Stimulated activated CD8-positive, alpha-beta memory T cell treated with anti-CD3 and anti-CD28 coated beads, Interleukin-4, amount 100 ng/mL, for 24 hours (primary cell): ENCODE measurements at regions not wholly inside any gene's neighbourhood (a gene's known extent, or its start where the extent isn't known, plus 50 kb on each side); places are given as distances from the start of the nearest gene placed in this dataset.
"Not testable (repeated sequence)": the region's sequence is repeated elsewhere in the genome, so short reads cannot be mapped to it uniquely, and the experiment has no call there.

Source experiments
- DNase-seq: peaks from one replicate; pipeline ENCODE4 v3.0.0-alpha.2; 2020; ENCODE audit warnings: low read depth

GRCh38 chr14:105678996-105679958, 152.9 kb downstream of the TMEM121 start:
- not testable (repeated sequence) for DNase-seq

- DNase-seq, result not testable (repeated sequence)
These were observed 153.8 kb downstream of the TMEM121 start for GRCh38 chr14:105679959-105680735.

DNA sequence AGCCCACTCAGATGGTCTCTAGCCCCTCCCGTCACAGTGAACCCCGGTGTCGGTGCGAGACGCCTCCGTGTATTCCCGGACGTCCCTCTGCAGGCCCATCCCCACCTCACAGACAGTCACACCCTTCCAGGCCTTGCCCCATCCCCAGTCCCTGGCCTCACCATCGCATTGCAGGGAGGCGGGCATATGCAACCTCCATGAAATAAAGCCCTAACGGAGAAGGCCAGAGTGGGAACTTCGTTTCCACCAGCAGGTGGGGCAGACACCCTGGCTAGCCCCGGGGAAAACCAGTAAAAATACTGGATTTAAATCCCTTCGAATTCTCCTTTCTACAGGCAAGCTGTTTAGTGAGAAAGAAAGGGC, 154.3 kb downstream of the TMEM121 start:
- DNase-seq, result not testable (repeated sequence)

GRCh38 chr14:105681606-105682185, 155.3 kb downstream of the TMEM121 start:
- DNase-seq, result not testable (repeated sequence)

- not testable (repeated sequence) for DNase-seq
These were observed 156.1 kb downstream of the TMEM121 start for GRCh38 chr14:105682442-105682841.

DNA sequence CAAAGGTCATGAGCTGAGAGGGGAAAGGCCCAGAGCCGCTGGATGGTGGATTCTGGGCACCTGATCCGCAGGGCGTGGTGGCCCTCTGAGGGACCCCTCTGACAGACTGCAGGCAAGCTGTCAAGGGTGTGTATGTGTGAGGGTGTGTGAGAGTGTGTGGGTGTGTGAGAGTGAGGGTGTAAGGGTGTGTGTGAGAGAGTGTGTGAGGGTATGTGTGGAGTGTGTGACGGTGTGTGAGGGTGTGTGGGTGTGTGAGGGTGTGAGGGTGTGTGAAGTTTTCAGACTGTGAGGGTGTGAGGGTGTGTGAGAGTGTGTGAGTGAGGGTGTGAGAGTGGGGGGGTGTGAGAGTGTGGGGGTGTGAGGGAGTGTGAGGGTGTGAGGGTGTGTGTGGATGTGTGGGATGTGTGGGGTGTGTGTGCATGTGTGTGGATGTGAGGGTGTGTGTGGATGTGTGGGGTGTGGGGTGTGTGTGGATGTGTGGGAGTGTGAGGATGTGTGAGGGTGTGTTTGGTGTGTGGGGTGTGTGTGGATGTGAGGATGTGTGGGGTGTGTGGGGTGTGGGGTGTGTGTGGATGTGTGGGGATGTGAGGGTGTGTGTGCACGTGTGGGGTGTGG, 156.7 kb downstream of the TMEM121 start:
- no peak for DNase-seq

DNA sequence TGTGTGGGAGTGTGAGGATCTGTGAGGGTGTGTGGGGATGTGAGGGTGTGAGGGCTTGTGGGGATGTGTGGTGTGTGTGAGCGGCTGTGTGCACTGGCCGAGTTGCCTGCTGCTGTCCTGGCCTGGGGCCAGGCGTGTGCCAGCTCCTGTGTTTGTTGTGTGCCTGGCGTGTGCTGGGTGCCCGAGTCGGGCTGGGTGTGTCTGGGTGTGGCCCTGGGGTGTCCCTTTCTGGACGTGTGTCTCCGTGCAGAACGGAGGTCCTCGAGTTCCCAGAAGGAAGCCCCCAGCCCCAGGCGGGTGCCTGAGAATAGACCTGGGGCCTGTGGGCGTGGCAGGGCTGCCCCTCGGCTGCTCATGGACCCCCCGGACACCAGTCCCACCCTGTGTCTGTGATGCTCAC, 157.7 kb downstream of the TMEM121 start:
- not testable (repeated sequence) for DNase-seq

DNA sequence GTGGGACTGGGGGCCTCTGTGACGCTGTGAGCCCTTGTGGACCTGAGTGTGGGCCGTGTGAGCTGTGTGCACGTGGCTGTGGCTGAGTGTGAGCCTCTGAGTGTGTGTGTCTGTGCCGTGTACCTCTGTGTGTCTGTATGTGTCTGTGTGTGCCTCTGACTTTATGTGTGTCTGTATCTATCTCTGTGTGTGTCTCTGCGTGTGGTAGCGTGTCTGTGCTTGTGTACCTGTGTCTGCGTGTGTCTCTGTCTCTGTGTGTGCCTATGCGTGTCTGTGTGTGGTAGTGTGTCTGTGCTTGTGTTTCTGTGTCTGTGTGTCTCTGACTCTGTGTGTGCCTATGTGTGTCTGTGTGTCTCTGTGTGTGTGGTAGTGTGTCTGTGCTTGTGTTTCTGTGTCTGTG, 158.2 kb downstream of the TMEM121 start:
- not testable (repeated sequence) for DNase-seq

DNA sequence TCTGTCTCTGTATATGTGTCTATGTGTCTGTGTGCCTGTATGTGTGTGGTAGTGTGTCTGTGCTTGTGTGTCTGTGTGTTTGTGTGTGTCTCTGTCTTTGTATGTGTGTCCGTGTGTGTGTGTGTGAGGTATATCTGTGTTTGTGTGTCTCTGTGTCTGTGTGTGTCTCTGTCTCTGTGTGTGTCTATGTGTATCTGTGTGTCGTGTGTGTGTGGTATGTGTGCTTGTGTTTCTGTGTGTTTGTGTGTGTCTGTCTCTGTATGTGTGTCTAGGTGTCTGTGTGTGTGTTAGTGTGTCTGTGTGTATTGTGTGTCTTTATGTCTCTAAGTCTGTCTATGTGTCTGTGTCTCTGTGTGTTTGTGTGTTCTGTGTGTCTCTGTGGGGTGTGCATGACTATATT, 158.6 kb downstream of the TMEM121 start:
- no peak for DNase-seq

GRCh38 chr14:105685605-105686004, 159.2 kb downstream of the TMEM121 start:
- not testable (repeated sequence) for DNase-seq

- DNase-seq, result not testable (repeated sequence)
These were observed 159.7 kb downstream of the TMEM121 start for GRCh38 chr14:105686050-105686449.

- not testable (repeated sequence) for DNase-seq
These were observed 160.2 kb downstream of the TMEM121 start for GRCh38 chr14:105686462-105687170.

- DNase-seq, result not testable (repeated sequence)
These were observed 161.0 kb downstream of the TMEM121 start for GRCh38 chr14:105687171-105688022.

GRCh38 chr14:105688023-105688351, 161.6 kb downstream of the TMEM121 start:
- not testable (repeated sequence) for DNase-seq

GRCh38 chr14:105688664-105689221, 162.4 kb downstream of the TMEM121 start:
- not testable (repeated sequence) for DNase-seq

DNA sequence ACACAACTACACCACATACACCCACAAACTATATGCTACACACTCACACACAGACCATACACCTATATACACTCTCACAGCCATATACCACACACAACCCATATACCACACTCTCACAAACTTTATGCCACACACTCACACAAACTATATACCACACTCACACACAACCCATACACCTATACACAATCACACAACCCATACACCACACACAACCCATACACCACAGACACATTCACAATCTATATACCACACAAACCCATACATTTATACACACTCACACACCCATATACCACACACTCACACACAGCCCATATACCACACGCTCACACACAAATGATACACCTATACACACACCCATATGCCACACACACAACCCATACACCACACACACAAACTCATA, 163.3 kb downstream of the TMEM121 start:
- no peak for DNase-seq

DNA sequence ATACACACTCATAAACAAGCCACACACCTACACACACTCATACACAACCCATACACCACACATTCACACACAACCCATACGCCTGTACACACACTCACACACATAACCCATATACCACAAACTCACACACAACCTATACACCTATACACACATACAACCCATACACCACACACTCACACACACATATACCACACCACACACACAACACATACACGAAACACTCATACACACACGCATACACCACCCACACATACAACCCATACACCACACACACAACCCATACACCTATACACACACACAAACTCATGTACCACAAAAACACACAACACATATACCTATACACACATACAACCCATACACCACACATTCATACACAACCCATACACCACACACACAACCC, 164.3 kb downstream of the TMEM121 start:
- DNase-seq, result no peak

GRCh38 chr14:105691321-105692109, 165.1 kb downstream of the TMEM121 start:
- not testable (repeated sequence) for DNase-seq

DNA sequence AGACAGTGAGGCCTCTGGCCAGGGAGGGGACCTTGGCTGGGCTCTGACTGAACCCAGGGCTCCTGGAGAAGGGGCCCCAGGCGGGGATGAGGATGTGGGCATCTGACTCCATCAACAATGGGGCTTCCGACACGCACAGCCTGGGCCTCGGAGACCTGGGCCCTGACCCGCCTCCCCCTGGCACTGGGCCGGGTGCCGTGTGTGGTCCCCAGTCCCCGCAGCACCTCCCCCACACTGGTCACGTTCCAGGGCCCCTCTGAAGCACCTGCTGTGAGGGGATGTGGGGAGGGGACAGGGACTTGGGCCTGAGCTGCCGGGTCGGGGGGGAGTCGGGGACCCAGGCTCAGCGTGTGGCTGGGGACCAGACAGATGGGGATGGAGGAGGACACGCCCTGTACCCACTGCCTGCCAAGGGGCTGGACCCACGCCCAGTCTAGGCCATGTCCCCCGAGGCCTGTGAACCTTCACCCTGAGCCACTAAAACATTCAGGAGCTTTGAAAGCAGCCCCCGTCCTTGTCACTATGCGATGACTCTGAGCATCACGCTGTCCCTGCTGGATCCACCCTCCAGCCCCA, 165.8 kb downstream of the TMEM121 start:
- not testable (repeated sequence) for DNase-seq
